Stimulated activated CD4-positive, alpha-beta T cell treated with anti-CD3 and anti-CD28 coated beads, Interleukin-4, amount 100 ng/mL, for 48 hours (primary cell): ENCODE measurements at regions not wholly inside any gene's neighbourhood (a gene's known extent, or its start where the extent isn't known, plus 50 kb on each side); places are given as distances from the start of the nearest gene placed in this dataset.

ENCODE experiments used
- DNase-seq, 2 donors: peaks; one replicate each; pipeline ENCODE4 v3.0.0-alpha.2; 2020; ENCODE audit warnings: low read depth in 2 of 2

DNA sequence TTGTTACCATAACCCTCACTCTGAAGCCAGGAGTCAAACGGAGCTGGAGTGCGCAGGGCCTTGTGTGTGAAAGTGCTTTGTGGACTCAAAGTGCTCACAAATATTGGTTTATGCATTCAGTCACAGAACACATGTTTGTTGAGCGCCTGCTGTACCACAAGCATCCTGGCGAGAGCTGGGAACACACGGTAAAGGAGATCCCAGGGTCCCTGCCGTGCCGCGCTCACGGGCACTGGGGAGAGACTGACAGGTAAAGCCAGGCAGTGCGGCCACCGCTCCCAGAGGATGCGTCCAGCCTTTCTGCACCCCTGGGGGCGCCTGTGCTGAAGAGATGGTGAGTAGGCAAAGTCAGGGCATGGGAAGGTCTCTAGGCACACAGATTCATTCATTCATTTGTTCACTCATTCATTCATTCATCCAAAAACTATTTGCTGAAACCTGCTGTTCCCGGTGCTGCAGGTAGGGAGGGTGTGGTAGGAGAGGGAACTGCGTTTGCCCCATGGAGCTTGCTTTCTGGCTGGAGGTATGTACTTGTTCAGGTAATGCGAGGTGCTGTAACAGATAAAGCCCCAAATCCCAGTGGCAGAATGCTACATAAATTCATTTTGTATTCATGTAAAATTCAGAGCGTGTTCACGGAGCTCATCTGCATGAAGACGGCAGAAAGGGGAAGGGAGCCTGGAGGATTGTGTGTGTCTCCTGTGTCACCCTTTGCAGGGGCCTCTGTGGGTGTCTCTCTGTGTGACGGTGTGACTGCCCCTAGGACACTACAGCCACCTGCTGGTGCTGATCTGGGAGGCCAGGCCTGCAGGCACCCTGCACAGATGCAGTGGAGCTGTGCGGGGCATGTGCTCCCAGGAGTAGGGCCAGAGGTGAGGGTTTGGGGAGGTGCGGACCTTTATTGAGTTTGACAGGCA lies 167.0 kb upstream of the B3GAT1 start:
- DNase-seq: no peak

DNA sequence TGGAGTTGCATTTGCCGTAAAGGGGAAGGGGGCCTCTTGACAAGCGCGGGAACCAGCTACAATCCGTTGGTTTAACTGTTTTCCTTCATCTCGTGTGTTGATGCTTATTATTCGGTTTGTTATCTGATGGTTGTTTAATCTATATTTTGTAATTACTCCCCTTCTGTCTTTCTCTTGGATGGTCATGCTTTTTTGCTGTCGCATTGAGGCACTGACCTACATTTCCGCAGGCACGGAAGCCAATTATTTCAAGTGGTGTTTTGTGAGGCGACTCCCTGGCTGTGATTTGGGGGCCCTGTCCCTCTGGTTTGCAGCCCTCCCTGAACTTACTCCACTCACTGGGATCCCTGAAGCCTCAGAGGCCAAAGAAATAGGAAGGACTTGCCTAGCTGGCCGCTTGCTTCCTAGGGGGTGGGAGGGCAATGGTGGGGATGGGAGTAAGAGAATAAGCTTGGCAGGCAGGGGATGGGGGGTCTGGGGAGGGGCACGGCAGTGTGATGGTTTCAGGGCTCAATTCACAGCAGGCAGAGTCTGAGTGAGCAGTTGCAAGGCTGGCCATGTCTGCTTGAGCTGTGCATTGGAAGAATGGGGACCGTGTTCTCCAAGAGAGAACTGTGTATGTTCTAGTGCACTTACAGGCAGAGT lies 165.8 kb upstream of the B3GAT1 start:
- DNase-seq: no peak

DNA sequence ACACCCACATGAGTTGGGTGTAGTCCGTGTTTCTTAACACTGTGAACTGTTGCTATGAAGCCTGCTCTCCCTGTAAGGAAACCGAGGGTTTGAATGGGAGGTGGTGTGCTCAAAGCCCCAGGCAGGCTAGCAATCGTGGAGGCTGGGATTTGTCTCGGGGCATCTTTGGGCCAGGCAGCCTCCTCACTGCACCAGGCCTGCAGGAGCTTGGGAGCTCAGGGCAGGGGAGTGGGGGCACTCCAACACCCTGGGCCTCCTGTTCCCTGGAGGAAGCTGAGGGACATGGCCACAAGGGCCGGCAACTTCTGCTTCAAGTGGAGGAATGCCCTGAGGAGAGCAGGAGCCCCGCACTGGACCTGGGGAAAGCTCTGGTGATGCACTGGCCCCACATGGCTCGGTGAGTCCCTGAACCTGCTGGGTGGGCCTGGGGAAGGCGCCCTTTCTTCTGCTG lies 164.7 kb upstream of the B3GAT1 start:
- DNase-seq: no peak

DNA sequence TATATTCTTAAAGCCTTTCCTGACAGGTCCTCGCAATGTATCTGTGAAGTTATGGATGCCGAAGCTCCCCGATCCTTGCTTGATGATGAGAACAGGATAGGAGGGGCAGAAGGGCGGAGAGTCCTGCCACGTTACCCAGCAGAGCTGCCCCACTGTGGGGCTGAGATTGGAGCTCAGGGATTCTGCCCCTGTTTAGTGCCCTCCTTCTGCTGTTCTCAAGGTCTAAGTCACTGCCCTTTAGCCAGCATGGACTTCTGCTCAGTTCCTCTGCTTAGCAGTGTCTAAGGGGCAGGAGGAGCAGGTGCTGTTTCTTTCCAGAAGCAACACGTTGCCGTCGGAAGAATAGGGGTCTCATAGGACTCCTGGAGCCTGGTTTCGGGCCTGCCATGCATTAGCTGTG lies 164.2 kb upstream of the B3GAT1 start:
- no peak for DNase-seq

DNA sequence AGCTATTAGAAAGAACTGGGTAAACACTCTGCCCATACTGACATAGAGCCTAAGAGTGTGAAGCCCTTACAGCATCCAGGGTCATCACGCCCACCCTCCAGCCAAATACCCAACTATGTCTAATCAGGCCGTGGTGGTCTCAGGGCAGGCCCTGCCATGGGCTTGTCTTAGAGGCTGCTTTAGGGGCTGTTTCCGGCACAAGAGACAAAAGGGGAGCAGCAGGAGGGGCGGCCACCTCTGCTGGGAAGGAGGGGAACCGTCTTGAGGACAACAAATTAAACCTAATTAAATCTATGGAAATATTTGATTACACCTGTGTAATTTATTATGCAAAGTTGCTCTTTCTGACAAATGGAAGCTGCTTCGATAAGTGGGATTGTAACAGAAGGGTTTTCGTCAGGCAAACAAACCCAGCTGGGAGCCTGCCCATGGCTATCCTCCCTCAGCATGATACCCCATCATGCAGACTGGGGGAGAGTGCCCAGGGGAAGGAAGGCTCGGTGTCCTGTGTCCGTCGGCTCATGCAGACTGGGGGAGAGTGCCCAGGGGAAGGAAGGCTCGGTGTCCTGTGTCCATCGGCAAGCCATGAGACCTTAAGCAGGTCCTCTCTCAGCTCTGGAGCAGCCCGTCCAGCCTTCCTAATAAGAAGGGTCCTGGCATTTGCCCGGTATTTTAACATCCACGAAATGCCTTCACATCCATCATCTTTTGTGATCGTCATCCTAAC lies 163.6 kb upstream of the B3GAT1 start:
- DNase-seq: no peak

DNA sequence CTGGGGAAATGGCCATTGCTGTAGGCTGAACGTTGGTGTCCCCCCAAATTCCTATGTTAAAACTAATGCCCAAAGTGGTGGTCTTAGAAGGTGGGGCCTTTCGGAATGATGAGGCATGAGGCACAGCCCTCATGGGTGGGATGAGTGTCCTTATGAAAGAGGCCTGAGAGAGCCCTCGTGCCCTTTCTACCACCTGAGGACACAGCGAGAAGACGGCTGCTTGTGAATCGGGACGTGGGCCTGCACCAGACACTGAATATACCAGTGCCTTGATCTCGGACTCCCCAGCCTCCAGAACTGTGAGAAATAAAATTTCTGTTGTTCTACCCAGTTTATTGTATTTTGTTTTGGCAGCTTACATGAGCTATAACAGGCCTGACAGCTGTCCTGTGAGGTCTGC lies 162.9 kb upstream of the B3GAT1 start:
- no peak for DNase-seq

DNA sequence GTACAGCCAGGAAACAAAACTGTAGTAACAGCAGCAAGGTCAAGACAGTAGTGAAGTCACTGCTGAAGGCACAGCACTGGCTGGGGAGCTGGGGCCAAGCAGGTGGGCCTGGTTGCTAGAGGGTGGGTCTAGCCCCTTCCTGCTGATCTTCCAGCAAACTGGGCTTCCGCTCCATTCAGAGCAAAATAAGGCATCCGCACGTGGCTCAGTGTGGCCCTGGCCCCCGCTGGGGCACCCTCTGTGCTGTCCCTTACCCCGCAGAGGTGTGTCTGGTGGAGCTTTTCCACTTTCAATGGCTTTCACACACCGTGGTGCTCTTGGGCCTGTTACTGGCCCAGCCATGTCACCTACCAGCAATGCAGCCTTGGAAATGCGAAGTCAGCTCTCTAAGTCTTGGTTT lies 162.4 kb upstream of the B3GAT1 start:
- DNase-seq: no peak

DNA sequence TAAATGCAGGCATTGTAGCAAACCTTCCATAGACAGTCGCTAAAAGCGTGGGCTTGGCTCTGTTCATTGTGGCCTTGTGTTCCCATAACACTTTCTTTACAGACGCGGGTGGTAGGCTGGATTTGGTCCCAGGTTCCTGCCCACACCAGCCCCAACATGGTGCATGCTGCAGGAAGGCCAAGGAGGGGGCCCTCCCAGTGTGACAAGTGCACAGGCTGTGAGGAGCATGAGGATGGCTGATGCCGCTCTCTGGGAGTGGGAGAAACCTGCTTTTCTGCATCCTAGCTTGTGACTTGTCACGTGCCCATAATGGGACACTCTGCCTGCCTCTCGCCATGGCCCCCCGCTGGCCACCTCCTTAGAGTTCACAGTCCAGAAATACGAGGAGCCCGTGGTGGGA lies 161.8 kb upstream of the B3GAT1 start:
- DNase-seq: no peak

DNA sequence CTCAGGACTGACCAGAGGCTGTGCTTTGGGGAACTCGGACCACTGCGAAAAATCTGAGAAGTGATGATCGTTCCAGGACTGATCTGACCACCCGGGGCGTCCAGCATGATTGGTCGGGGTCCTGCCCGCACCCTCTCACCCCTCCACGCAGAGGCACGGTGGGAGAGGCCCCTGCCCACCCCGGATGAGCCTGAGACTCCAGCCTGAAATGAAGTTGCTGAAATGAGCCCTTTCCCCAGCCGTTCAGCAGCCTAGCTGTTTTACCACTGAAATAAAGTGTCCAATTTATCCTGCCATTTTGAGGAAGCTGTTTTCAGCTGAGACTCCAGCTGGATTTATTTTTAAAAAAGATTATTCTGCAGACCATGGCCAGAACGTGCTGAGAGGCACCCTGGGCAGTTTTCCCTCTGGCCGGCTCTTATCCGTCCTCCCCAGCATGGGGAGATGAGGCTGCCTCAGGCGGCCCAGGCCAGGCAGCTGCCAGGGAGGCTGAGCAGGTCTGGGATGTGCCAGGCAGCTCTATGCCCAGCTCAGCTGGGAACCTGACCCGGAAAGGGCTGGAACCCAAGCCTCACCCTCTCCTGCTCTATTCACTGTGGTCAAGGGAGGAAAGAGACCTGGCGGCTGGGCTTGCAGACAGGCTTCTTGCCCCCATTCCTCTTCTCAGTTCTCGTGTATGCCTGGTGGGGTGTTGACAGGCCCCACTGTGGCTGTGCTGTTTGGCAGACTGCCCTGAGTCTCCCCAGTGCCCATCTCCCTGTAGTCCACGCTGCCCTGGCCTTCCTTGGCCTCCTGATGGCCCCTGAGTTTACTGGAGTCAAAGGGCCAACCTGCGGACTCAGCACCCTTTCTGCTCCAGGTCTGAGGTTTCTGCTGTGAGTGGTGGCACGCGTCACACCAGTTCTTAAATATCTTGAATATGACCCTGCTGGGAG lies 161.0 kb upstream of the B3GAT1 start:
- DNase-seq: no peak

DNA sequence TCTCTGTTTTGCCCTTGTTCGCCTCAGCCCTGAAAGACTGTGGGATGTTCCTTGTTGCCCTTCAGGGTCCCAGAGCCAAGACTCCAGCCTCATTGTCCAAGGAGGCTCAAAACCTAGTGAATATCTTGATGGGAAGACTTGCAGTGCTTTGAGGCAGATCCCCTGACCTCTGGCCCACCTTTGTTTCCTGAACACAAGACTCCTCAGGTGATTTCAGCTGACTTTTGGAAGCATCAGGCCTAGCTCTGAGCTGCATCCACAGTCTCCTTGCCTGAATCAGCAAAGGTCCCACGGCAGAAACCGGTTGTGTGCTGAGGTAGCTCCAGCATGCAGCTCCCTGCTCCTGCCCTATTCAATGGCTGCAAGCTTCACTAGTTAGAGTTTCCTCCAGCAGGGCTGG lies 159.3 kb upstream of the B3GAT1 start:
- DNase-seq: no peak

DNA sequence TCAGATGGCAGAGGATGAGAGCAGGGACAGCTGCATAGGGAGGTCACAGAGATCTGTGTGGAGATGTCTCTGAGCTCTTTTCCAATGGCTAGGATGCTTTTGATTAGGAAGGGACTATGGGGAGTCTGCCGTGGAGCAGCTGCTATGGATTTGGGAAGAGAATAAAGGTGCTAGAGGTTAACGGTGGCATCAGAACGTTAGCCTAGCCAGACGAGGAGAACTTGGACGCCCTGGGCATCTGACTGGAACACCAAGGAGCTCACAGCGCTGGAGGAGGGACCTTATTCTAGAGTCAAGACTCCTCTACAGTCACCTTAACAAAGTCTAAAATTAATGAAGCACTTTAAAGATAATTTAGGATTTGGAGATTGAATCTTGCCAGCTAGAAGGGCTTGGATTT lies 157.2 kb upstream of the B3GAT1 start:
- no peak for DNase-seq

DNA sequence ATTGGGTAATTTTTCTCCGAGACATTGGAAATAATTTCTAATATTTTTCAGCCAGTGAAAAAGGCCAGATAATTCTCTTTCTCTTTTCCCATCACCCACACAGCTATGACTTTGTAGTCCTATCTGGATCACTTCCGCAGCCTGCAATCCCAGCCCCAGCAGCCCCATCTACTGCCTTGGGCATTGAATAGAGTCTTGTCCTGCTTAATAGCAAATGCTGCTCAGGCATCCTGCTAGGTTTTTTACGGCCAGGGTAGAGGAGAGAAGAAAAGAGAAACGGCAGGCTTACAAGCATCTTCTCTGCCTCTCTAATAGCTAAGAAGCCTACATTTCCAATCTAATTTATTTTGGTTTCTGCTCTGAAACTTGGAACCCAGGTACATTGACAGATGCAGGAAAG lies 154.3 kb upstream of the B3GAT1 start:
- no peak for DNase-seq

DNA sequence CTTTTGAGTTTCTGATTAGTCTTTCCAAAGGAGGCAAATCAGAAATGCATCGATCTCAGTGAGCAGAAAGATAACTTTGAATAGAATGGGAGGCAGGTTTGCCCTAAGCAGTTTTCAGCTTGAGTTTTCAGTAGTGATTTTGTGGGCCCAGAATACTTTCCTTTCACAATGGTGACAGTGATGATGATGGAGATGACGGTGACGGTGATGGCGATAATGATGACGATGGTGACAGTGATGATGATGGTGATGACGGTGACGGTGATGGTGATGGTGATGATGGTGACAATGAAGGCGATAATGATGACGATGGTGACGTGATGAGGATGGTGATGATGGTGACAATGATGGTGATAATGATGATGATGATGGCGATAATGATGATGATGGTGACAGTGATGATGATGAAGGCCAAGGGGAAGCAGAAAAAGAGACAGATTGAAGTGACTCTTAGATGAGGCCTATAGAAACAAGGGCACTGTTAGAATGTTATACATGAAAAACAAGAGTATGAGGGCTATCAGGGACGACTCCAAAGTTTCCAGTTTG lies 153.4 kb upstream of the B3GAT1 start:
- no peak for DNase-seq

DNA sequence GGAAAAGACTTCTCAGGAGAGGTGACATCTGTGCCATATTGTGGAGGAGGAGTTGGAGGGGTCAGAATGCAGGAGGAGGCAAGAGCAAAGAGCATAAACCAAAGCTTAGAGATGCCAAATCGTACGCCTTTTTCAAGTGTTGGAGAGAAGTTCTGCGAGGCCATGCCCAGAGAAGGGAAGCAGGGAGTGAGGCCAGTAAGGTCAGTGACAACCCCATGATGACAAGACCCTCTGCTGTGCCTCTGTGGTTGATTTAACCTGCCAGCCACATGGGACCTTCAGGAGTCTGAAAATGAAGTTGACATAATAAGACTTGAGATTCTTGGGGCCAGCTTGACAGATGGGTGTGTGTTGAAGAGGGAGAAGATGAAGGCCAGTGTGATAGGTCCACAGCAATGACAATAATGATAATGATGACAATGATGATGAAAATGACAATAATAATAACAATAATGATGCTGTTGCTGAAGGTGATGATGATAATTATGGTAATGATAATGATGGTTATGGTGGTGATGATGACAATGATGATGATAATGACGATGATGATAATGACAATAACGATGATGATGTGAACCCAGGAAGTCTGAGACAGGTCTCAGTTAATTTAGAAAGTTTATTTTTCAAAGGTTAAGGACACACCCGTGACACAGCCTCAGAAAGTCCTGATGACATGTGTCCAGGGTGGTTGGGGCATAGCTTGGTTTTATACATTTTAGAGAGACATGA lies 152.6 kb upstream of the B3GAT1 start:
- no peak for DNase-seq

DNA sequence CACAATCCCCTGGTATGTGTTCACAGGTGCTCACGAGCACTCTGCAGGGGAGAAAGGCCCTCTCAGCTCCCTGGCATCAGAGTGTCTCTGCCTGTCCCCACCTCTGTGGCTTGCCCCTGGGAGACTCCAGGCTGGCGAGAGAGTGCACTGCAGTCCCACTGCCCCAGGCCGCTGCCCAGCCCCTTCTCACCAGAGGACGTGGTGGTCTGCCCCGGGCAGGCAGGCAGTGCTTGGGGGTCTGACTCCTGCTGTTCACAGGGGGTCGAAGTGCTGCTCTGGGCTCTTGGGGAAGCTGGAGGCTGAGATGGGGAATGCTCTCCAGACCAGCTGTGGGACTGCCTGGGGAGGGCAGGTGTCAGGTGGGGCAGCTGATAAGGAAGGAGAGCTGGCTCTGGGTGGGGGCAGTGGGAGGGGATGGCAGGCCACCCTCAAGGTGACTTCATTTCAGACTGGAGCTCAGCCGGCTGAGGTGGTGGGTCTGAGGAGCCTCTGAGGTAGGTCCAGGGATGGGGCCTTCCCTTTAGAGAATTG lies 151.0 kb upstream of the B3GAT1 start:
- DNase-seq: no peak

DNA sequence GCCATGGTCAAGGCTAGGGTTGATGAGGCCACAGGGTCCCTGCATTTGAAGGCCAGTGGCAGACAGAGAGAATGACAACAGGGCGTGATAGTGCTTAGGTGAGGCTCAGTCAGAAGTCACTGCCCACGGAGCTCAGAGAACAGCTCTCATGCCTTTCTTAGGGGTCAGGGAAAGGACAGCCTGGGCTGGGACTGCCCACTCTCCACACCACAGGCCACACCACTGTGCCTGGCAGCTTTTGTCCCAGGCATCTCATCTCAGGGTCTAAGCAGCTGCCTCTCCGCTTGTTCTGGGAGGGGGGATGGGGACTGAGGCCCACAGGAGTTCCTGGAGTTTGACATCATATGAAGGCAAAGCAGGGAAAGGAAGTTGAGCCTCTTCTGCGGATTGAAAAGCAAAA lies 150.2 kb upstream of the B3GAT1 start:
- no peak for DNase-seq

DNA sequence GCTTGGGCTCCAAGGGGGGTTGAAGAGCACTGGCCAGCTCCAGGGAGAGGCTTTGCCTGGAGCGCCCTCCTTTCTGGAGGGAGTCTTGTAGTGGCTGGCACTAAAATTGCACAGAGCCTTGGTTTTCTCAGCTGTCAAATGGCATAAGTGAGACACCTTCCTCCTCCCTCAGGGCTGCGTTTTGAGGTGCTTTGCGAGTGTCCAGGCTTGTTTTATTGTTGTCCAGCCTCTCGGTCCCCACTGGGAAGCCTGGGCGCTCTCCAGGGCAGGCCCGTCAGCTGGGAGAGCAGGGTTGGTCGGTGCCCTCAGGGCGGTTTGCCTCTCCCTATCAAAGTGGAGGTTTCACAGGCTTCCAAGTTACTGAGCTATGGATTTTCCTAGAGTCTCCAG lies 149.3 kb upstream of the B3GAT1 start:
- DNase-seq: no peak

DNA sequence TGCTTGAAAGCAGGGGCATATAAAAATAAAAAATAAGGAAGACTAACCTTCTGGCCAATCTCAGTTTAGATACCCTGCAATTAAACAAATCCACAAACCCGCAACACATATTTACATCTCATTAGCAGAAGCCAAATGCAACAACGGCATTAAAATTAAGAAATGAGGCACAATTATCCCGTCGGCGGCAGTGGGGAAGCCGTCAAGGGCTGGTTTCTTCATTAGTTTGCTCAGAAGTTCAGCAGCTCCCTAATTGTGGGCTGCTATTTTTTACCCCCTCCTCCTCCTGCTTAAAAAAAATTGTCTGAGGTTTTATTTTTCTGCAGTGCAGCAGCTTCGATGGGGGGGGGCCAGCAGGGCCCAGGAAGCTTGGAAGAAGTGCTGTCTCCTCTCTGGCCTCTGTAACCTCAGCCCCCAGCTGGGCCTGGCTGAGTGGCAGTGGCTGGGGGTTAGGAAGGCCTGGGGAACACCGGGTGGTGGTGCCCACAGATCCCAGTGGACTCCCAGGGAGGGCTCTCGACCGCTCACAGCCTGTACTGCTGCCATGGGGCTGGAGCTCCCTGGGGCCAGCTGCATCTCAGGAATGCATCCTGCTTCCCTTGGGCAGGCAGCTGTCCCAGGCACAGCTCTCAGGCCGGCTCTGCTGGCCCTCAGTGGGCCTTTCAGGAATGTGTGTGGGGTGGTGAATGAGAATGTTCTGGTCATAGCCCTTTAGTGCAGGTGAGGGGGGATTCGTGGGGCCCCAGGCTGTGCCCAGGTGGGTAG lies 148.7 kb upstream of the B3GAT1 start:
- no peak for DNase-seq

DNA sequence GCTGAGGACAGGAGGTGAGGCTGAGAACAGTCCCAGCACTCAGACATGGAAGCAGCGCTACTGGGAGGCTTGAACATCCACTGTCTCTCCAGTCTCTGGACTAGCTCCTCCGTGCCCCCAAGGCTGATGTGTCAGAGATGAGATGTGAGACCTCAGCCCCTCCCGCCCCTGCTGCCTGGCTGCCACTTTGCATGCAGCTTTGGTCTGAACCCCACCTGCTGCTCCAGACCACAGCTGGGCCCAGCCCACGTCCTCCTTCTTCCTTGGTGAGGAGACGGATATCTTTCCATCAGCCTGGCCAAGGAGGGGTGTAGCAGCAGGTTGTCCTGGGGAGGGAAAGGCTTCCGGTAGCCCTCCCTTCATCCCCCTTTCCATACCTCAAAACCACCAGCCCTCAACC lies 148.0 kb upstream of the B3GAT1 start:
- DNase-seq: no peak

DNA sequence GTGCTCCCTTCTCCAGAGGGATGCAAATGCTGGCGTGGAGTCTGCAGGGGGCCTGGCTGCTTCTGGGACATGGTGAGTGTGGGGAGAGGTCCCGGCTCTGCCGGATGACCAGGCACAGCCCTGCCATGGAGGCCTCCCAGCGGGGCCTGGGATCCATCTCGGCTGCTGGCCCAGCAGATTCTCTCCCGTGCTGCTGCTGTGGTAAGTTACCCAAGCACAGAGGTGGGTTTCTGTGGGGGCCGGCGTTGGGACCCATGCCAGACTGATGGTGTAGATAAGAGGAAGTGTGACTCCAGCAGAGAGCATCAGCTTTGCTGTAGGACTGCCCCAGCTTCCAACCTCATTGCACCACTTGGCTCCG lies 147.5 kb upstream of the B3GAT1 start:
- no peak for DNase-seq
